ENCODE measurements at regions not wholly inside any gene's neighbourhood (a gene's known extent, or its start where the extent isn't known, plus 50 kb on each side); places are given as distances from the start of the nearest gene placed in this dataset.

DNA sequence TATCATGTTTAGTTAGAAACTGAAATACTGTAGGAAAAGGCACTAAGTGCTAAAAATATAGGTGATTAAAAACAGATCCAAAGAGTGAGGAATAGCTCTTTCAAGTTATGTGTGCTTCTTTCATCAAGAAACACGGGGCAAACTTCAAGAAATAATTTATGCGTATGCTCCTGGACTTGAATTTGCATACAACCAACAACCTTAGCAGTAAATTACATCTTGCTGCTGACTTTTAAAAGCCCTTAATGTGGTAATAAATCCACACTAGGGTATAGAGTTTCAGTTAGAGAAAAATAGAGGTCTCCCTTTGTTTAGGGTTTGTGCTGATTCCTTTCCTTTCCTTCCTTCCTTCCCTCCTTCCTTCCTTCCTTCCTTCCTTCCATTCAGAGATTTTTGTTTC lies 94.5 kb upstream of the GC start:
- Histone ChIP-seq H3K9ac (replicated peaks in 1 of 4; ENCODE audit: extremely low read depth in 1 of 4, low read depth in 3 of 4, low read length in 3 of 4) (no peak overlapping the region), H3K9me3 (ENCODE audit: insufficient read depth in 2 of 2, low read depth in 1 of 2, low read length in 1 of 2) (no peaks in the 10 kb centered on the region; a peak in 1 of 4 replicates), H2BK120ac (replicated peaks; ENCODE audit: low read depth, low read length) (no peak overlapping the region), H3K36me3 (ENCODE audit: control insufficient read depth in 2 of 4, insufficient read depth in 4 of 4, low read length in 3 of 4) (no peaks in the 10 kb centered on the region), H2BK20ac (ENCODE audit: low read length) (no peak overlapping the region), H2BK15ac (ENCODE audit: low read length) (no peak overlapping the region), H3K27me3 (replicated peaks in 1 of 4; ENCODE audit: control insufficient read depth in 3 of 4, extremely low read depth in 1 of 4, insufficient read depth in 3 of 4, low read length in 3 of 4) (no peaks in the 10 kb centered on the region), H3K4ac (replicated peaks; ENCODE audit: insufficient read length, low read depth, low read length) (no peak overlapping the region), H2BK12ac (ENCODE audit: low read depth, low read length) (no peak overlapping the region), H3K4me2 (ENCODE audit: insufficient read depth in 1 of 2, low read depth in 2 of 2, low read length in 2 of 2) (no peak overlapping the region), H3K27ac (ENCODE audit: low read depth, low read length) (no peak overlapping the region), H3K14ac (ENCODE audit: insufficient read length) (no peak overlapping the region), H3K4me3 (ENCODE audit: extremely low read depth in 1 of 4, insufficient read depth in 2 of 4, low read depth in 3 of 4, low read length in 4 of 4) (no peak overlapping the region), H4K20me1 (replicated peaks in 1 of 2; ENCODE audit: control insufficient read depth in 1 of 2, insufficient read depth in 2 of 2, low read length in 2 of 2) (no peaks in the 10 kb centered on the region), H3K4me1 (replicated peaks in 1 of 4; ENCODE audit: control insufficient read depth in 3 of 4, insufficient read depth in 4 of 4, low read length in 3 of 4) (peaks cover 0 to 2% (median 0%) of the 10 kb centered on the region in 4 experiments; a peak in 1 of 7 replicates), H2AFZ (ENCODE audit: low read length) (peak overlapping the region; percentile 73; the same call in 1 of the 2 replicates), H3K79me2 (ENCODE audit: control insufficient read depth in 1 of 2, insufficient read depth in 2 of 2, low read length in 2 of 2) (no peaks in the 10 kb centered on the region), H3K18ac (ENCODE audit: extremely low read depth, low read length) (no peak overlapping the region), H3K56ac (replicated peaks; ENCODE audit: insufficient read length, low read depth, low read length) (peak overlapping the region; percentile 86), H4K91ac (replicated peaks; ENCODE audit: insufficient read length, low read length) (no peak overlapping the region), H2BK5ac (ENCODE audit: low read depth, low read length) (no peak overlapping the region), H2AK5ac (ENCODE audit: low read depth, low read length) (no peak overlapping the region), H3K23me2 (ENCODE audit: low read depth, low read length) (no peaks in the 10 kb centered on the region), H3K79me1 (ENCODE audit: low read depth, low read length) (no peaks in the 10 kb centered on the region), H3K23ac (ENCODE audit: insufficient read length) (no peak overlapping the region), H4K8ac (ENCODE audit: extremely low read depth, insufficient read depth, low read length) (no peak overlapping the region), H4K5ac (ENCODE audit: insufficient read length, low read depth, low read length) (no peak overlapping the region)
- TF ChIP-seq KDM5A (IDR thresholded peaks at IDR 0.05; ENCODE audit: low read length) (no peak), SP2 (IDR thresholded peaks at IDR 0.05; ENCODE audit: low read length) (no peak), CBX5 (IDR thresholded peaks at IDR 0.05; ENCODE audit: low read depth, low read length) (no peak), CHD2 (IDR thresholded peaks at IDR 0.05; ENCODE audit: low read length) (no peak), CEBPB (IDR thresholded peaks at IDR 0.05; ENCODE audit: low read depth, low read length) (no peak), SP1 (IDR thresholded peaks at IDR 0.05; ENCODE audit: low read depth, low read length) (no peak), TCF12 (IDR thresholded peaks at IDR 0.05; ENCODE audit: low read depth, low read length) (no peak), MAFK (IDR thresholded peaks at IDR 0.05; ENCODE audit: low read depth, low read length) (no peak), TEAD4 (IDR thresholded peaks at IDR 0.05; ENCODE audit: low read depth, low read length) (no peak), CBX8 (IDR thresholded peaks at IDR 0.05; ENCODE audit: borderline replicate concordance, low read depth, low read length) (no peak), ZNF274 (IDR thresholded peaks at IDR 0.05; ENCODE audit: borderline replicate concordance, extremely low read depth, low read length) (no peak), EP300 (IDR thresholded peaks at IDR 0.05; ENCODE audit: borderline replicate concordance in 1 of 2, low read depth in 2 of 2, low read length in 2 of 2) (no peak), POLR2A (IDR thresholded peaks at IDR 0.05; ENCODE audit: control extremely low read depth in 1 of 2, low read depth in 2 of 2, low read length in 2 of 2) (no peak), RBBP5 (IDR thresholded peaks at IDR 0.05; ENCODE audit: borderline replicate concordance, low read depth, low read length) (no peak), PHF8 (conservative IDR thresholded peaks at IDR 0.05; ENCODE audit: low read depth, low read length) (no peak), SIRT6 (IDR thresholded peaks at IDR 0.05; ENCODE audit: low read length) (no peak)
- TF ChIP-seq, protein P1, sequence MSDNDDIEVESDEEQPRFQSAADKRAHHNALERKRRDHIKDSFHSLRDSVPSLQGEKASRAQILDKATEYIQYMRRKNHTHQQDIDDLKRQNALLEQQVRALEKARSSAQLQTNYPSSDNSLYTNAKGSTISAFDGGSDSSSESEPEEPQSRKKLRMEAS (IDR thresholded peaks at IDR 0.05) = no peak
- FAIRE-seq (no peak), DNase-seq (ENCODE audit: low read depth in 1 of 2, low spot score in 2 of 2) (no peak)
- ChIA-PET POLR2A (ENCODE audit: partially characterized antibody) (no interaction called here), CTCF (ENCODE audit: partially characterized antibody) (no interaction called here)
- 100% methylated on average over 2 of the region's 2 CpGs; no CpG with 5 or more reads in 1 of the 2 experiments for WGBS, 2 experiments (ENCODE audit: extremely low coverage in 1 of 2, insufficient coverage in 1 of 2, insufficient read length in 1 of 2, insufficient replicate concordance in 2 of 2, low coverage in 1 of 2, low lambda C conversion rate in 2 of 2, missing lambda C conversion rate in 1 of 2)
